DOHH2 (cell line): ENCODE measurements at regions not wholly inside any gene's neighbourhood (a gene's known extent, or its start where the extent isn't known, plus 50 kb on each side); places are given as distances from the start of the nearest gene placed in this dataset.

Source experiments
- CTCF ChIP-seq: fragments of 200-600 bp; sonication (generic); IDR thresholded peaks from one replicate; pipeline ENCODE4 v1.5.1; 2014; ENCODE audit warnings: antibody characterized with exemption, mild to moderate bottlenecking, low read depth, low read length; ENCODE audit not compliant: poor library complexity, severe bottlenecking
- EZH2phosphoT487 ChIP-seq: fragments of 200-600 bp; sonication (generic); IDR thresholded peaks from 2 replicates; pipeline ENCODE4 v1.6.1; 2017; ENCODE audit warnings: borderline replicate concordance, mild to moderate bottlenecking, antibody characterized with exemption, low read length, moderate library complexity, mixed read lengths

GRCh38 chr7:81621893-81622292, 148.0 kb downstream of the HGF start:
- TF ChIP-seq CTCF (no peak), EZH2phosphoT487 (no peak)
